Keratinocyte (primary cell): ENCODE measurements at regions not wholly inside any gene's neighbourhood (a gene's known extent, or its start where the extent isn't known, plus 50 kb on each side); places are given as distances from the start of the nearest gene placed in this dataset.

Source experiments
- CTCF ChIP-seq, 3 experiments: IDR thresholded peaks in 1 of 3; conservative IDR thresholded peaks in 1 of 3; optimal IDR thresholded peaks in 1 of 3; 2 replicates in 2 of 3; 3 replicates in 1 of 3; pipeline versions ENCODE3 to v1.5.1; 2011; ENCODE audit warnings: low read length in 3 of 3, mild to moderate bottlenecking in 3 of 3, moderate library complexity in 2 of 3, control low read depth in 1 of 3, inconsistent platforms in 1 of 3; ENCODE audit not compliant: insufficient read depth in 2 of 3; ENCODE audit errors: extremely low read depth in 1 of 3
- EZH2 ChIP-seq: IDR thresholded peaks from one replicate; pipeline ENCODE4 v1.6.1; 2012; ENCODE audit warnings: inconsistent platforms, mild to moderate bottlenecking, low read length, moderate library complexity

GRCh38 chr2:62340994-62341484, 145.1 kb downstream of the B3GNT2 start:
- TF ChIP-seq EZH2 (no peak), CTCF (optimal IDR thresholded peaks at IDR 0.05 in 1 of 3, IDR thresholded peaks at IDR 0.05 in 1 of 3, conservative IDR thresholded peaks at IDR 0.05 in 1 of 3; ENCODE audit: extremely low read depth in 1 of 3, insufficient read depth in 2 of 3, low read length in 3 of 3) (no peak)
